WTC11 (cell line): ENCODE measurements at regions not wholly inside any gene's neighbourhood (a gene's known extent, or its start where the extent isn't known, plus 50 kb on each side); places are given as distances from the start of the nearest gene placed in this dataset.

Experiments
- ATAC-seq: fragments of 200-7000 bp; cut with Tn5 transposase; 2 replicates; pipeline ENCODE4 v1.10.0; 2021; ENCODE audit warnings: mild to moderate bottlenecking, moderate library complexity
- CTCF ChIA-PET: fragments of 300-600 bp; sonication (Branson Sonifier 250); formaldehyde crosslinking; loops from one replicate; lab custom pipeline; 2021; ENCODE audit warnings: antibody characterized with exemption; lab: Charles Lee
- POLR2A ChIA-PET: fragments of 350-600 bp; sonication (Branson Sonifier 250); formaldehyde crosslinking; loops from one replicate; lab custom pipeline; 2021; ENCODE audit warnings: antibody characterized with exemption; lab: Charles Lee
- DNase-seq: peaks from one replicate; pipeline ENCODE4 v3.0.0; 2021; ENCODE audit warnings: low spot score
- H3K27ac Mint-ChIP-seq: 2 replicates; pipeline ENCODE4 v1.8.0; 2021; ENCODE audit warnings: mixed read lengths
- H3K27me3 Mint-ChIP-seq: 2 replicates; pipeline ENCODE4 v1.8.0; 2021; ENCODE audit warnings: low read depth, mild to moderate bottlenecking, moderate library complexity, mixed read lengths
- H3K36me3 Mint-ChIP-seq: 2 replicates; pipeline ENCODE4 v1.8.0; 2021; ENCODE audit warnings: mixed read lengths
- H3K4me1 Mint-ChIP-seq: 2 replicates; pipeline ENCODE4 v1.8.0; 2022; ENCODE audit warnings: mixed read lengths
- H3K4me3 Mint-ChIP-seq: 2 replicates; pipeline ENCODE4 v1.8.0; 2021; ENCODE audit warnings: mild to moderate bottlenecking, moderate library complexity, mixed read lengths
- H3K9me3 Mint-ChIP-seq: 2 replicates; pipeline ENCODE4 v1.8.0; 2021; ENCODE audit warnings: mixed read lengths
- CREB1 ChIP-seq: sonication (generic); formaldehyde crosslinking; IDR thresholded peaks from 2 replicates; pipeline ENCODE4 v1.8.0; 2023; ENCODE audit warnings: mild to moderate bottlenecking, missing genetic modification reagents
- ELF4 ChIP-seq: sonication (generic); formaldehyde crosslinking; IDR thresholded peaks from 2 replicates; pipeline ENCODE4 v1.8.1; 2022; ENCODE audit warnings: low read depth, mild to moderate bottlenecking, moderate library complexity, missing genetic modification reagents
- ETV6 ChIP-seq: sonication (generic); formaldehyde crosslinking; IDR thresholded peaks from 2 replicates; pipeline ENCODE4 v1.8.1; 2022; ENCODE audit warnings: mild to moderate bottlenecking, missing genetic modification reagents
- FOXJ3 ChIP-seq: sonication (generic); formaldehyde crosslinking; IDR thresholded peaks from 2 replicates; pipeline ENCODE4 v1.9.0; 2021; ENCODE audit warnings: missing genetic modification reagents, mild to moderate bottlenecking, borderline replicate concordance
- GTF2I ChIP-seq: fragments of 250-450 bp; sonication (Bioruptor Pico); conservative IDR thresholded peaks from 2 replicates; pipeline ENCODE4 v1.4.0; 2021; ENCODE audit warnings: mild to moderate bottlenecking
- HMGA2 ChIP-seq: fragments of 250-450 bp; sonication (Bioruptor Pico); IDR thresholded peaks from 2 replicates; pipeline ENCODE4 v1.4.0; 2021; ENCODE audit warnings: mild to moderate bottlenecking, moderate library complexity
- MAX ChIP-seq: sonication (generic); formaldehyde crosslinking; IDR thresholded peaks from 2 replicates; pipeline ENCODE4 v1.8.0; 2022; ENCODE audit warnings: mild to moderate bottlenecking, missing genetic modification reagents
- MLX ChIP-seq: sonication (generic); formaldehyde crosslinking; IDR thresholded peaks from 2 replicates; pipeline ENCODE4 v1.8.1; 2023; ENCODE audit warnings: mild to moderate bottlenecking, missing genetic modification reagents, moderate library complexity
- NR2C2 ChIP-seq: sonication (generic); formaldehyde crosslinking; IDR thresholded peaks from 2 replicates; pipeline ENCODE4 v1.8.0; 2022; ENCODE audit warnings: mild to moderate bottlenecking, missing genetic modification reagents
- SOX15 ChIP-seq: fragments of 250-450 bp; sonication (Bioruptor Pico); IDR thresholded peaks from 2 replicates; pipeline ENCODE4 v1.9.0; 2021; ENCODE audit warnings: mild to moderate bottlenecking
- ZNF138 ChIP-seq: sonication (generic); formaldehyde crosslinking; conservative IDR thresholded peaks from 2 replicates; pipeline ENCODE4 v1.8.1; 2022; ENCODE audit warnings: mild to moderate bottlenecking, moderate library complexity, missing genetic modification reagents
- ZNF219 ChIP-seq: sonication (generic); formaldehyde crosslinking; IDR thresholded peaks from 2 replicates; pipeline ENCODE4 v1.8.0; 2023; ENCODE audit warnings: missing genetic modification reagents, mild to moderate bottlenecking, borderline replicate concordance
- ZNF232 ChIP-seq: sonication (generic); formaldehyde crosslinking; IDR thresholded peaks from 2 replicates; pipeline ENCODE4 v1.8.0; 2022; ENCODE audit warnings: mild to moderate bottlenecking, missing genetic modification reagents
- ZNF317 ChIP-seq: sonication (generic); formaldehyde crosslinking; IDR thresholded peaks from 2 replicates; pipeline ENCODE4 v1.8.1; 2023; ENCODE audit warnings: low read depth, mild to moderate bottlenecking, moderate library complexity, missing genetic modification reagents, borderline replicate concordance
- ZNF423 ChIP-seq: fragments of 250-450 bp; sonication (Bioruptor Pico); IDR thresholded peaks from 2 replicates; pipeline ENCODE4 v2.1.2; 2022; ENCODE audit warnings: mild to moderate bottlenecking, moderate library complexity
- TF ChIP-seq, protein P1 (sequence below): sonication (generic); formaldehyde crosslinking; IDR thresholded peaks from 2 replicates; pipeline ENCODE4 v1.8.1; 2023; ENCODE audit warnings: mild to moderate bottlenecking, missing genetic modification reagents, borderline replicate concordance
- TF ChIP-seq, protein P2 (sequence below): fragments of 250-450 bp; sonication (Bioruptor Pico); IDR thresholded peaks from 2 replicates; pipeline ENCODE4 v2.1.2; 2022; ENCODE audit warnings: mild to moderate bottlenecking, moderate library complexity

DNA sequence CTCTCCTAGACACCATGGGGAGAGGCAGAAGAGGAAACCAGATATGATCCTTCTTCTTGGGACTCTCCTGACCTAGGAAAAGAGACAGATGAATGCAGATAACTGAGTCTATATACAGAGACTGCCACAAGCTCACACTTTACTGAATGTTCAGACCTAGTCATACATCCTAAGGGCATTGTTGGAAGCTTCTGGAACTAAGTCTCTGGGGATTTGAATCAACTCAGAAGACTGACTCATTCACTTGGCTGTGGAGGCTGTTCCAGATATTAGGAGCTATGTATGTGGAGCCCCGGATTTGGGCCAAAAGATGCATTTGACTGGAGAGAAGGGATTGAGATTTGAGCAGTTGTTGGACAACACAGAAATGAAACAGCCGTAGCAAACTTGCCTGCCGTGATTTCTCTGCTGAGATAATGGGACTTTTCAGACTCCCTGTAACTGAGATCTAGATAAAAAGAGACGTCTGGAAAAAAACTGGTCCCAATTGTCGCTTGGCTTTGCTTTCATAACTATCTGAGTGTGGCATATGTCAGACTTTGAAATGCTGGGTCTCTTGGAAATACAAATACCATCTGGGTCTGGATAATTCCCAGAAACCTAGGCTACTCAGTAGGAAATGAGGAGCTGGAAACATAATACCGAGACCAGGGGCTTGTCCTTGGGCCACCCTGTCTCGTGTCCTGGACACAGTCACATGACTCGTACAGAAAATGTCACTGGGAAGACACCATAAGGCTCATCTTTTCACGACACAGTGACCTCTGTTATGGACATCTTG lies 396.8 kb downstream of the NUAK1 start:
- no peaks in the 10 kb centered on the region for H3K36me3 Mint-ChIP-seq
- ChIA-PET POLR2A (no interaction called here), CTCF (interaction anchor here (2.1 kb wide), 1 partner anchor 37 kb away, joined by 7 read pairs; no protein-coding TSS in a partner anchor)
- H3K27ac Mint-ChIP-seq: no peak overlapping the region
- no peak for ATAC-seq
- no peak for TF ChIP-seq GTF2I (CRISPR knock-in tag)
- TF ChIP-seq HMGA2 (CRISPR knock-in tag): no peak
- TF ChIP-seq NR2C2: no peak
- TF ChIP-seq ZNF138 (CRISPR knock-in tag): no peak
- TF ChIP-seq ZNF423: no peak
- TF ChIP-seq MAX (CRISPR knock-in tag): no peak
- TF ChIP-seq ZNF219 (CRISPR knock-in tag): no peak
- TF ChIP-seq, protein P1, sequence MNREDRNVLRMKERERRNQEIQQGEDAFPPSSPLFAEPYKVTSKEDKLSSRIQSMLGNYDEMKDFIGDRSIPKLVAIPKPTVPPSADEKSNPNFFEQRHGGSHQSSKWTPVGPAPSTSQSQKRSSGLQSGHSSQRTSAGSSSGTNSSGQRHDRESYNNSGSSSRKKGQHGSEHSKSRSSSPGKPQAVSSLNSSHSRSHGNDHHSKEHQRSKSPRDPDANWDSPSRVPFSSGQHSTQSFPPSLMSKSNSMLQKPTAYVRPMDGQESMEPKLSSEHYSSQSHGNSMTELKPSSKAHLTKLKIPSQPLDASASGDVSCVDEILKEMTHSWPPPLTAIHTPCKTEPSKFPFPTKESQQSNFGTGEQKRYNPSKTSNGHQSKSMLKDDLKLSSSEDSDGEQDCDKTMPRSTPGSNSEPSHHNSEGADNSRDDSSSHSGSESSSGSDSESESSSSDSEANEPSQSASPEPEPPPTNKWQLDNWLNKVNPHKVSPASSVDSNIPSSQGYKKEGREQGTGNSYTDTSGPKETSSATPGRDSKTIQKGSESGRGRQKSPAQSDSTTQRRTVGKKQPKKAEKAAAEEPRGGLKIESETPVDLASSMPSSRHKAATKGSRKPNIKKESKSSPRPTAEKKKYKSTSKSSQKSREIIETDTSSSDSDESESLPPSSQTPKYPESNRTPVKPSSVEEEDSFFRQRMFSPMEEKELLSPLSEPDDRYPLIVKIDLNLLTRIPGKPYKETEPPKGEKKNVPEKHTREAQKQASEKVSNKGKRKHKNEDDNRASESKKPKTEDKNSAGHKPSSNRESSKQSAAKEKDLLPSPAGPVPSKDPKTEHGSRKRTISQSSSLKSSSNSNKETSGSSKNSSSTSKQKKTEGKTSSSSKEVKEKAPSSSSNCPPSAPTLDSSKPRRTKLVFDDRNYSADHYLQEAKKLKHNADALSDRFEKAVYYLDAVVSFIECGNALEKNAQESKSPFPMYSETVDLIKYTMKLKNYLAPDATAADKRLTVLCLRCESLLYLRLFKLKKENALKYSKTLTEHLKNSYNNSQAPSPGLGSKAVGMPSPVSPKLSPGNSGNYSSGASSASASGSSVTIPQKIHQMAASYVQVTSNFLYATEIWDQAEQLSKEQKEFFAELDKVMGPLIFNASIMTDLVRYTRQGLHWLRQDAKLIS: no peak
- TF ChIP-seq ELF4 (CRISPR knock-in tag): no peak
- no peak for TF ChIP-seq MLX (CRISPR knock-in tag)
- no peak for TF ChIP-seq SOX15 (CRISPR knock-in tag)
- TF ChIP-seq FOXJ3 (CRISPR knock-in tag): no peak
- peaks cover 36% of the 10 kb centered on the region for H3K4me1 Mint-ChIP-seq
- peaks cover 21% of the 10 kb centered on the region for H3K27me3 Mint-ChIP-seq
- no peak for DNase-seq
- H3K9me3 Mint-ChIP-seq: no peaks in the 10 kb centered on the region
- no peak overlapping the region for H3K4me3 Mint-ChIP-seq

- ChIA-PET CTCF (no interaction called here), POLR2A (no interaction called here)
- no peaks in the 10 kb centered on the region for H3K36me3 Mint-ChIP-seq
- DNase-seq: no peak
- peaks cover 31% of the 10 kb centered on the region for H3K4me1 Mint-ChIP-seq
- H3K9me3 Mint-ChIP-seq: no peaks in the 10 kb centered on the region
- ATAC-seq: no peak
- no peak overlapping the region for H3K4me3 Mint-ChIP-seq
- no peak for TF ChIP-seq MLX (CRISPR knock-in tag)
- no peak for TF ChIP-seq ZNF317 (CRISPR knock-in tag)
- no peak for TF ChIP-seq CREB1 (CRISPR knock-in tag)
- TF ChIP-seq ETV6: no peak
- TF ChIP-seq ZNF232 (CRISPR knock-in tag): no peak
- TF ChIP-seq, protein P2, sequence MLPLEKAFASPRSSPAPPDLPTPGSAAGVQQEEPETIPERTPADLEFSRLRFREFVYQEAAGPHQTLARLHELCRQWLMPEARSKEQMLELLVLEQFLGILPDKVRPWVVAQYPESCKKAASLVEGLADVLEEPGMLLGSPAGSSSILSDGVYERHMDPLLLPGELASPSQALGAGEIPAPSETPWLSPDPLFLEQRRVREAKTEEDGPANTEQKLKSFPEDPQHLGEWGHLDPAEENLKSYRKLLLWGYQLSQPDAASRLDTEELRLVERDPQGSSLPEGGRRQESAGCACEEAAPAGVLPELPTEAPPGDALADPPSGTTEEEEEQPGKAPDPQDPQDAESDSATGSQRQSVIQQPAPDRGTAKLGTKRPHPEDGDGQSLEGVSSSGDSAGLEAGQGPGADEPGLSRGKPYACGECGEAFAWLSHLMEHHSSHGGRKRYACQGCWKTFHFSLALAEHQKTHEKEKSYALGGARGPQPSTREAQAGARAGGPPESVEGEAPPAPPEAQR (CRISPR knock-in tag): no peak
- peaks cover 21% of the 10 kb centered on the region for H3K27me3 Mint-ChIP-seq
- H3K27ac Mint-ChIP-seq: no peak overlapping the region
Measured at GRCh38 chr12:105742567-105742874, 396.2 kb downstream of the NUAK1 start.
